ENCODE measurements at regions not wholly inside any gene's neighbourhood (a gene's known extent, or its start where the extent isn't known, plus 50 kb on each side); places are given as distances from the start of the nearest gene placed in this dataset.
"Not testable (repeated sequence)": the region's sequence is repeated elsewhere in the genome, so short reads cannot be mapped to it uniquely, and the experiment has no call there.

GRCh38 chr12:78269620-78270019 lies 438.9 kb downstream of the NAV3 start:
- H3K4me1 ChIP-seq: no peaks in the 10 kb centered on the region
- intact Hi-C loops (cut with DNase I; ENCODE audit: low total_unique reads): no loop called here
- H3K27ac ChIP-seq: no peak overlapping the region
- DNase-seq: no peak
- 80 to 89% methylated on average over 1 of the region's 1 CpG for WGBS, 2 donors
- no peaks in the 10 kb centered on the region for H3K9me3 ChIP-seq
- TF ChIP-seq POLR2A (IDR thresholded peaks at IDR 0.05) (no peak), CTCF (IDR thresholded peaks at IDR 0.05) (no peak)
- no peaks in the 10 kb centered on the region for H3K36me3 ChIP-seq (ENCODE audit: low read depth, missing control alignments)
- no peak overlapping the region for H3K4me3 ChIP-seq
- no peaks in the 10 kb centered on the region for H3K27me3 ChIP-seq

- H3K4me3 ChIP-seq: no peak overlapping the region
- no peaks in the 10 kb centered on the region for H3K27me3 ChIP-seq
- no peaks in the 10 kb centered on the region for H3K9me3 ChIP-seq
- WGBS, 2 donors: 97 to 100% methylated on average over 3 of the region's 3 CpGs
- no peaks in the 10 kb centered on the region for H3K36me3 ChIP-seq (ENCODE audit: low read depth, missing control alignments)
- TF ChIP-seq POLR2A (IDR thresholded peaks at IDR 0.05): no peak
- no peak for TF ChIP-seq CTCF (IDR thresholded peaks at IDR 0.05)
- no peak for DNase-seq
- no peak overlapping the region for H3K27ac ChIP-seq
- intact Hi-C loops (cut with DNase I; ENCODE audit: low total_unique reads): no loop called here
- H3K4me1 ChIP-seq: no peaks in the 10 kb centered on the region
Measured at GRCh38 chr12:78271546-78271945, 440.9 kb downstream of the NAV3 start.

- Histone ChIP-seq H3K9me3 (no peaks in the 10 kb centered on the region), H3K4me3 (no peak overlapping the region), H3K27me3 (no peaks in the 10 kb centered on the region), H3K27ac (no peak overlapping the region), H3K36me3 (ENCODE audit: low read depth, missing control alignments) (no peaks in the 10 kb centered on the region), H3K4me1 (no peaks in the 10 kb centered on the region)
- WGBS, 2 donors: 89 to 90% methylated on average over 2 of the region's 2 CpGs
- intact Hi-C loops (cut with DNase I; ENCODE audit: low total_unique reads): no loop called here
- TF ChIP-seq POLR2A (IDR thresholded peaks at IDR 0.05): no peak
- TF ChIP-seq CTCF (IDR thresholded peaks at IDR 0.05): no peak
- DNase-seq: no peak
Measured at GRCh38 chr12:78275886-78276285, 445.2 kb downstream of the NAV3 start.

- no peak for TF ChIP-seq POLR2A (IDR thresholded peaks at IDR 0.05)
- no peak for TF ChIP-seq CTCF (IDR thresholded peaks at IDR 0.05)
- no peak for DNase-seq
- intact Hi-C loops (cut with DNase I; ENCODE audit: low total_unique reads): no loop called here
- Histone ChIP-seq H3K4me3 (no peak overlapping the region), H3K27me3 (no peaks in the 10 kb centered on the region), H3K9me3 (no peaks in the 10 kb centered on the region), H3K27ac (no peak overlapping the region), H3K4me1 (no peaks in the 10 kb centered on the region), H3K36me3 (ENCODE audit: low read depth, missing control alignments) (no peaks in the 10 kb centered on the region)
- 85 to 93% methylated on average over 2 of the region's 2 CpGs for WGBS, 2 donors
Measured at GRCh38 chr12:78278706-78279190, 448.1 kb downstream of the NAV3 start.

GRCh38 chr12:78279567-78279966 lies 448.9 kb downstream of the NAV3 start:
- no peak overlapping the region for H3K4me3 ChIP-seq

GRCh38 chr12:78281102-78281501 lies 450.4 kb downstream of the NAV3 start:
- 88 to 91% methylated on average over 2 of the region's 2 CpGs for WGBS, 2 donors

More at GRCh38 chr12:78279567-78279966, 448.9 kb downstream of the NAV3 start:
- no peaks in the 10 kb centered on the region for H3K9me3 ChIP-seq
- H3K27ac ChIP-seq: no peak overlapping the region
- no peaks in the 10 kb centered on the region for H3K36me3 ChIP-seq (ENCODE audit: low read depth, missing control alignments)
- no peak for DNase-seq
- intact Hi-C loops (cut with DNase I; ENCODE audit: low total_unique reads): no loop called here
- 89 to 94% methylated on average over 5 of the region's 5 CpGs for WGBS, 2 donors
- H3K4me1 ChIP-seq: no peaks in the 10 kb centered on the region
- TF ChIP-seq CTCF (IDR thresholded peaks at IDR 0.05) (no peak), POLR2A (IDR thresholded peaks at IDR 0.05) (no peak)
- H3K27me3 ChIP-seq: no peaks in the 10 kb centered on the region

More at GRCh38 chr12:78281102-78281501, 450.4 kb downstream of the NAV3 start:
- H3K9me3 ChIP-seq; H3K4me3 ChIP-seq; H3K27me3 ChIP-seq; DNase-seq; intact Hi-C loops (cut with DNase I; ENCODE audit: low total_unique reads); H3K4me1 ChIP-seq; H3K36me3 ChIP-seq (ENCODE audit: low read depth, missing control alignments); H3K27ac ChIP-seq: not testable (repeated sequence)
